Dermis blood vessel endothelial cell (primary cell): ENCODE measurements at regions not wholly inside any gene's neighbourhood (a gene's known extent, or its start where the extent isn't known, plus 50 kb on each side); places are given as distances from the start of the nearest gene placed in this dataset.
"Not testable (repeated sequence)": the region's sequence is repeated elsewhere in the genome, so short reads cannot be mapped to it uniquely, and the experiment has no call there.

Experiments used
- DNase-seq: peaks from one replicate; pipeline ENCODE4 v3.0.0; 2010

DNA sequence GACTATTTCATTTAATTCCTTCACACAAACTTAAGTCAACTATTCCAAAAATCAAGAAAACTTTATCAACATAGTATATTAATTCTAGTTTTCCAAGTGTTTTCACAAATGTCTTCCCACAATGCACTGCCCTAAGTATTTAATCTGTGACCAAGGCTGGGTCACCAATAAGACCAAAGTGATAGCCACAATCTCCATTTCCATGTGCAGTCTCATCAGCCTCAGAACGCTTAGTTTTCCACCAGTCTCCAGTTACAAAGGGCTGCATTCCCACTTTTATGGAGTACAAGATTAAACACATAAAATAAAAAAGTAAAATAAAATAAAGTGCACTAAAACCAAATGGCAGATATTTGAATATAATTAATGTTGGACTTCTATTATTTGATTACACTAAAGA is 371.6 kb upstream of the CCNH start:
- no peak for DNase-seq

DNA sequence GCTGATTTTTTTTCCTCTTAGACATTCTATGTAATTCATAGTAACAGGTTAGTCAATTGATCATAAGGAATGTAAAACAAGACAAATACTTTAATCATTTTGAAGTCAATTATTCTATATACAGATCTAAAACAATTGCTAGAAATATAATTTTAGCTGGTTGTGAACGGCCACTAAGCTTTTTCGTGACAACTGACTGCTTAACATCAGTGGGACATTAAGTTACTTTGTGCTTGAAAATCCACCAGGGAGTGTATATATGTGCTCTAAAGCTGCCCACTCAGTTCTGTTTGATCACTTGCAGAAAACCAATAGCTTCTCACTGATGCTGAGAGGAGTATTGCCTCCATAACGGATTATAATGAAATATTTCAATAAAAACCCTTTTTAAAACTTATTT is 370.2 kb upstream of the CCNH start:
- no peak for DNase-seq

DNA sequence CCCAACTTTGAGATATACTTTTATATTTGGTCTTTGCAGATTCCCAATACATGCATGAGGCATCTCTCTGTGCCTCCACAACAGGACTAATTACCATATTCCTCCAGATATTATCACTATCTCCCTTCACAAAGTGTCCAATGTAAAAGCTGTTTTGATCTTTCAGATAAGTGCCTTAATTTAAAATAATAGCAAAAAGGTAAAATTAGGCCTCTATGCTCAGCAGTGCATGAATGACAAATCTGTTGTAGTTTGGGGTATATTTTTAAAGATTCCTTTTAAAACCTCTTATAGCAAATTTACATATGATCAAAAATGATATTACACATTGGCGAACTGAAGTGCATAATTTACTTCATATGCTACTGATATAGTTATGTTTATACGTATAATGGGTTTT is 369.2 kb upstream of the CCNH start:
- DNase-seq = no peak

DNA sequence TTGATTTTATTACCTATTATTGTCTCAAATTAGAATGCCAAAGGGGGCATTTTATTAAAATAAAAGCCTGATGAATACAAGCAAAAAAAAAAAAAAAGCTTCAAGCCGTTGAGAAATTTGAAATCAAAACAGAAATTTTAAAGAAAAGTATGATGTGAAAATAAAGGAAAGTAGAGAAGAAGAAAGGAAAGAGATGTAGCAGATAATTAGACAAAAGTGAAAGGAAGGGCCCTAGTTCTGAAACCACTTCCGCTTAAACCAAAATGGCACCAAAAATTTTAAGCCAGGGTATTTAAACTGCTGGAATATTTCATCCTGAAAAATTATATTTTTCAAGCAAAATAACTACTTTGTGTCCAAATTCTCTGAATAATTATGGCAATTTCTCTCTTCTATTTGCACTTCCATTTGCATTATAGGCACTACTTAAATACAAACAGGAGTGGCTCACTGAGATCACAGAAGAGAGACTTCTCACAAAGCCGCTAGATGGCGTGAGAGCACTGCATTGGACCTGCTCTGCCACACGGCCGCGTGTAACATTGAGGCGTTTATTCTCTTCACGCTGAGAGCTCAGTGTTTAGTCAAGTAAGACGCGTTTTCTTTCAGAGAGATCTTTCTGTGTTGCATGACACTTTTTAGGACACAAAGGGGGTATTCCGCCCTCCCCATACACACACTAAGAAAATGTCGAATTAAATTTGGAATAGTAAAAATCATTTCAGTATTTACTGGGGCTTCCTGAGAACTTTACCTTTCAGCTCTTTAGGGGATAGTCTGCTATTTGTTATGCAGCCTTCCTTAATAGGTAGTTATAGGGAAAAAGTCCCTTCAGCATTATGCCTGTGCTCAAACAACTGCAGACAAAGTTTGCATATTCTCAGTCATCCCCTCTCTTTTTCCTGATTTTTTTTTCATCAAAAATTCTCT is 368.4 kb upstream of the CCNH start:
- DNase-seq = peak; percentile 90

DNA sequence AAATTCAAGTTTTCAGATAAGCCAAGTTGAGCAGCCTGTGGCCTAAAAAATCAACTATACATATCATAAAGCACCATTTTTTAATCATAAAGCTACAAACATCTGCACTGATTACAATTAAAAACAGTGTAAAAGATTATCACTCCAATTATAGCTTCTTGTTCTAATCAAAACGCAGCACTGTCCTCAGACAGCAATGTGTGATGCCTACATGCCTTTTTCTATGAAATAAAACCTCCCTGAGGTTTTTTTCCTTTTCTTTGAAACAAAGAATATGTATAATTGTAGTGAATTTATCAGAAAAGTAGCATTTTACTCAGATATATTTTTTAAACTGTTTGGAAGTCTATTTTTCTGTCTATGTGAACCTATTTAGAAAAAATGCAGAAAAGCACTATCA is 366.1 kb upstream of the CCNH start:
- no peak for DNase-seq

DNA sequence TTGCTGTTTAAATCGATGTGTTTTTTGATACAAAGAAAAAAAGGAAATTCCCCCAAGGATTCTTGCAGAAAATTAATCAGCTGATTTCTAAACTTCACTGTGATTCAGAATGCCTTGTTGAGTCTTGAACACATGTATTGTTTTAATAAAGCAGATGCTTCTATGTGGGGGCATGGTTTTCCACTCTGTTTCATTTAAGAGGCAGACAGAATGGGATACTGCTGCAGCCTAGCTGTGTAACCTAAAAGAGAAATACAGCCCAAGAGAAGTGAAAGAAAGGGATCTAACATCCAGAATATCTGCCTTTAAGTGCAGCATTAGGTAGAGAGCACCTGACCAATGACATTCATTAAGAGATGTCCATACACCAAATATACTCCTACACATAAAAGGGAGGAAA is 365.1 kb upstream of the CCNH start:
- DNase-seq = no peak

DNA sequence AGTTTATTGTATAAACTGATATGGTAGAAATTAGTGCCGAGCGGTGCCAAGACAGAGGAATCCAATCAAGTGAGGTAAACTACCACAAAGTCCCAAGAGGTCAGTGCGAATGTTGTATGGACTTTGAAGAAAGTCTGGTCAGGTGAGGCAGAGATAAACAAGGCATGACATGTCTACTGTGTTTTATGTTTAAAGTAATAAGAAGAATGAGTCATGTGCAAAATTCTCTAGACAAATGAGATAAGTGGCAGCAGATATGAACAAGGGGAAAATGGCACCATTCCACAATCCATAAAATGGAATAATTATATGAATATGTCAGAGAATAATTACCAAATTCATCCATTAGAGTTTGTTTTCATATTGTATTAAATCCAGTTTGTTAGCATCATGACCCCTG is 364.1 kb upstream of the CCNH start:
- no peak for DNase-seq

DNA sequence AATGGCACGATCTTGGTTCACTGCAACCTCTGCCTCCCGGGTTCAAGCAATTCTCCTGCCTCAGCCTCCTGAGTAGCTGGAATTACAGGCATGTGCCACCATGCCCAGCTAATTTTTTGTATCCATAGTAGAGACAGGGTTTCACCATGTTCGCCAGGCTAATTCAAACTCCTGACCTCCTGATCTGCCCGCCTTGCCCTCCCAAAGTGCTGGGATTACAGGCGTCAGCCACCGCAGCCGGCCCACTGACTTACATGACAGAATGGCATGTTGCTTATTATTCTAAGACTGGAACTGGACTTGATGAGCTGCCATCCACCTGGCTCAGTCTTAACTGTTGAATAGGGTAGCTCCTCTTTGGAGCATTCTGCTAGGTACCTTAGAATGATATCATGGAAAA is 363.6 kb upstream of the CCNH start:
- DNase-seq = not testable (repeated sequence)

DNA sequence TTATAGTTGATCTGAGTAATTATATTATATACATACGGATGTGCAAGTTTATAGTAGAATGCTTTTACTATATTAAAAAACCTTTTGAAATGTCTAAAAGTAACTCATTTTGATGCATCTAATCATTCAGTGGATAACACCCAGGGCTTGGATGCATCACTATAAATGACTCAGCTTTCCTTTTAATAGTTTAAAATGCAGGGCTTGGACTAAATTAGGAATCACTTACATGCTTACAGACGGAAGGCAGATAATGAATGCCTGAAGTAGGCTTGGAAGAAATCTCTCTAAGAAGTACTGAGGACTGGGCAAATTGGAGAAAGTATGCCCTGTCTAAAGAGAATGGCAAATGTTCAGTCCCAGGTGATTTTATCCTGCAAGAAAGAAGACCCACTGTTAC is 362.5 kb upstream of the CCNH start:
- no peak for DNase-seq

DNA sequence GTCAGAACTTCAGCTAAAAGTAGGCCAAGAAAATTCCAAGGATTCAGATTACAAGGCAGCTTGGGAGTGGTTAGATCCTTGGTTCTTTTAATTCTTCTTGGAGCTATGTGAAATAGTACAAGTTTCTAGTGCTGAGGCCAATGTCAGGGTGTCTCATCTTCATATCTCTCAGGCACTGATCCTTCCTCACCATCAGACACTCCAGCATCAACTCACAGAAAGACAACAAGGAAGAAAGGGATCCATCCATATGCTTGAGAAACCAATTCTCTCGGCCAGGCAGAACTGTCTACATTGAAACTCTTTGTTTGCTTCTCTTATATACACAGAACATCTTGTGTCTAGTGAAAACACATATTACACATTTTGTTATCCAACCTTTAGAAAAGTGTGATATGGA is 362.1 kb upstream of the CCNH start:
- DNase-seq = no peak

DNA sequence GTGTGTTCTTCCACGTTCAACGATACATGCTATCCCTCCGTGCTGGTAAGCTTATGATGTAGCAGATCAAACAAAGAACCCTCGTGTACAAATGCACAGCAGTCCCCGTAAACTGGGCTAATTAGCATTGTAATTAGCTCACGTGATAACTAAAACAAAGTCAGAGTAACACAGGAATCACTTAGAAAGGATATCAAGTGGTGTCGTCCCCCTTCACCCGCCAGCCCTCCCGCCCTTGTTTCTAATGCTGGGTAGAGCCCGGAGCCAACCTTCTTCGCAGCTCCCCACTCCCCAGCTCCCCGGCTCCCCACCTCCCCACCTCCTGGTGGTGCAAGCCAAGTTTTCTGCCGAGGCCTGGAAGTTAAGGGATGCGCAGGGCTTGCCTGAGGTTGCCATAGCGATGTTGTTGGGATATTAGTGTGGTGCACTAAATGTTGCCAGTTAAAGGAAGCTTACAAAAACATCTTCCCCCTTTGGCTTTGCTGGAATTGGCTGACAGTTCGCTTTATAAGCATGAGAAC is 357.9 kb upstream of the CCNH start:
- DNase-seq = no peak

DNA sequence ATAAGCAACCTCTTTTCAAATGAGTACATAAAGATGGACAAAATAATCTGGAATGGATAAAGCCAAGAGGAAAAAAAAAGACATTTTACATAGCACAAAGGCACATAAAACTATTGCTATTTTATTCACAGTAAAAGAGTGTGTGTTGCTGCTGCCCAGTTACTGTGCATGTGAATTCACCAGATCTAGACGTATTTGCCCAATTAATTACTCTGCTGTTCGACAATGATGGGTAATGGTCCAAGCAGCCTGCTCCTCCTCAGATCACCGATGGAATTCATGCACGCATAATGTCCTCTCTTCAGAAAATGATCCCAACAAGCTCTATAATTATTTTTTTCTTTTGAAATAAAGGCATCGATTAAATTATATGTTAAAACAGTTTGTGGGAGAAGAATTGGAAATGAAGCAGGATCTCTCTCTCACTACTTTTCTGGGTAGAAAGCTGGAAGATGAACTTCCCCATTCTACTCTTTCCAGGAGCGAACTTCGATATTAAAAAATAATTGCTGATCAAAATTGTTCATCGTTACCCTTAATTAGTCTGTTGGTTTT is 357.4 kb upstream of the CCNH start:
- no peak for DNase-seq

DNA sequence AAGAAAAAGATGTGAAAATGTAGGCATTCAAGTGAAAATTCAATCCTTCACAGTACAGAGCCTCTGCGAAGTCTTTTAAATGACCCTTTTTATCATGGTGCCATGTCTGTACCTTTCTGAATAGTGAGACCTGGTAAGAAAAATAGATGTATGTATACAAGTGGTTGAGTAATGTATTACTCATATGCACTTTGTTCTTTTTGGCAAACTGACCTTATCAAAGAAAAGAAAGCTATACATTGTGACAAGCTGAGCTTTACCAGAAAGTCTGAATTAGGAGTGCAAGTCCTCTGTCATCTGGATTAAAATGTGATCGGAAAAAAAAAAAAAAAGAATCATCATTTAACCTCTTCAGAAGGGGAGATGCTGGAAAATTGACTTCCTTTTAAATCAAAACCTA is 356.4 kb upstream of the CCNH start:
- no peak for DNase-seq

DNA sequence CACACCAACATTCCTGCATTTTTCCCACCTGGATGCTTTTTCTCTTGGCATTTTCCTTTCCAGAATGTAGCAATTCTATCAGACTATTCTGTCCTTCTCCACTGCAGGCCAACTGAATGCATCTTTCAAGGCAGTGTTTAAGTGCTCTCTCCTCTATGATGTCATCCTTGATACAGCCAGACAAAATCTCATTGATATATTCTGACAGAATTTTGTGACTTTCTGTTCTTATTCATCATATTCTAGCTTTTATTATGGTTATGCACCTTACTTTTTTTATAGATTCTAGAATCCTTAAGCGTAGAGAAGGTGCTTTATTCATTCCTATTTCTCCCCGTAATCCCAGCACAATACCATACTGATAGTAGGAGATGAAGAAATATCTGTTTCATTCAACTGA is 355.5 kb upstream of the CCNH start:
- no peak for DNase-seq

DNA sequence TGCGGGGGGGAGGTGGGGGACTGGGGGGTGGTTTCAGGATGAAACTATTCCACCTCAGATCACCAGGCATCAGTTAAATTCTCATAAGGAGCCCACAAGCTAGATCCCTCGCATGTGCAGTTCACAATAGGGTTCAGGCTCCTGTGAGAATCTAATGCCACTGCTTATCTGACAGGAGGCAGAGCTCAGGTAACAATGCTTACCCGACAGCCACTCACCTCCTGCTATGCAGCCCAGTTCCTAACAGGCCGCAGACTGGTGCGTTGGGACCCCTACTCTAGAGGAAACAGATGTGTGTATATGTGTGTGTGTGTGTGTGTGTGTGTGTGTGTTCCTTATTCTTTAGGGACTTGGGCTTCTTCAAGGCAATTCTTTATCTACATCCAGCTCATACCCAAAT is 352.3 kb upstream of the CCNH start:
- DNase-seq = no peak

DNA sequence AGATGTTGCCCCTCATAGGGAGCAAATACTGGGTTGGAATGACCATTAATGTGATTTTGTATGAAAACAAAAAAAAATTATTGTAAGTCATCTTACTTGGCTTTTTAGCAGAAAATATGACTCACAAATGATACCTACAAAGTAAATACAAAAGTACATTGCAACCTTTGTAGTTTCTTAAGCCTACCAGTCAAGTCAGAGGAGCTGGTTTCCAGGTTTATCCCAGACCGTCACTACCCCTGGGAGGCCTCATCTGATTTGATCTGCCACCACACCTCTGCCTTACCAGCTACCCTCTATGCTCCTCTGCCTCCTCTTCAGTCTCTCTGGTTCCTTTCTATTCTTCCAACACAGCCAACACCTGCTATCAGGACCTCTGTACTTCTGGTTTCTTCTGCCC is 349.9 kb upstream of the CCNH start:
- DNase-seq = no peak

DNA sequence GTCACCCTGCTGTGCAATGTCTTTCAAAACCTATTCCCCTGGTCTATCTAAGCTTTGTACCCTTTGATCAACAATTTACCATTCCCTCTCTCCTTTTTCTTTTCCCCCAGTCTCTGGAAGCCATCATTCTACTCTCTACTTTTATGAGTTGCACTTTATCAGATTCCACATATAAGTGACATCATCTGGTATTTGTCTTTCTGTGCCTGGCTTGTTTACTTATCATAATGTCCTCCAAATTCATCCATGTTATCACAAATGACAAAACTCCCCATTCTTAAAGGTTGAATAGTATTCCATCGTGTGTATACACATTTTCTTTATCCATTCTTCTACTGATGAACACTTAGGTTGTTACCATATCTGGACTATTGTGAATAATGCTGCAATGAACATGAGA is 344.2 kb upstream of the CCNH start:
- DNase-seq = no peak

DNA sequence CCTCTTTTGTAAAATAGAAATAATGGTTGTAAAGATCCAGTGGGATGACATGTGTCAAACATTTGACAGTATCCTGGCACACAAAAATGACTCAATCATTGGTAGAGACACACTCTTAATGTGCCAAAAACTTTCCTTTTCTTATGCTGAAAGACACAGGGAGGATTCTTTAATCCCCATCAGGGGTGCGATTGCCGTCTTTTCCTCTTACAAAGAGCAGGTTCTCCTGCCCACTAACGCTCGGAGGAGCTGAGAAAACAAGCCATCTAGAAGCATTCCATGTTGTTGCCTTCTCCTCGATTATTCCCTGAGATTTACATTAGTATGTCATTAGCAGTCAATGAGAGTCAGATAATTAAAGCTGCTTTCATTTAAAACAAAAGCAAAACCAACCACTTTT is 342.6 kb upstream of the CCNH start:
- no peak for DNase-seq

DNA sequence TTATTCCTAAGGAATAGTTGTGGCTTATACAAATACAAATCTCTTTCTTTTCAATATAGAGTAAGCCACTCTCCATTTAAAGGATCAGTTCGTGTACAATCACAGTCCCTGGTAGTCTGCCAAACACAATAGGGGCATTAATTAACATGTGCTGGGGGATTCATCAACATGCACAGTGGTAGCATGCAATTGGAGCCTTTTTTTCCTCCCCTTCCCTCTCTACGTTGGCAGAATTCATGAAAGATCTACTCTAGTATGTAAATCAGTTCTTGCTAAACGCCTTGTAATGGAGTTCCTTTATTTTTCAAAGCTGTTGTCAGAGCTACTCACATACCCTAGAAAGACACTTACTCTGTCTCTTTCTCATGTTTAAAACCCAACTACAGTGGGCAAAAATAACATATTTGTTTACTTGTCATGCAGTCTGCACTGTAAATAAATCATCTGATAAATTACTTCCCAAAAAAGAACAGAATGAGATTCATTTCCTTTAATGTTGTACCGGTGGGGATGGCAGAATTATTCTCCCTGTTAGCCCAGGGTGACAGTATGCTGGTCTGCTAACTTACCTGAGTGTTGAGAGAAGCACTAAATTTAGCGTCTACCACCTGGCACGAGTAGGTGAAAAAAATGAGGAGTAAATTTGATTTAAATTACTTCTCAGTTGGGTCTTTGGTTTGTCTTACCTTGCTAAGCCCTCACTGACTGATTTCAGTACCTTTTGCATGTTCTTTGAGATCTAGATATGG is 341.5 kb upstream of the CCNH start:
- DNase-seq = no peak

DNA sequence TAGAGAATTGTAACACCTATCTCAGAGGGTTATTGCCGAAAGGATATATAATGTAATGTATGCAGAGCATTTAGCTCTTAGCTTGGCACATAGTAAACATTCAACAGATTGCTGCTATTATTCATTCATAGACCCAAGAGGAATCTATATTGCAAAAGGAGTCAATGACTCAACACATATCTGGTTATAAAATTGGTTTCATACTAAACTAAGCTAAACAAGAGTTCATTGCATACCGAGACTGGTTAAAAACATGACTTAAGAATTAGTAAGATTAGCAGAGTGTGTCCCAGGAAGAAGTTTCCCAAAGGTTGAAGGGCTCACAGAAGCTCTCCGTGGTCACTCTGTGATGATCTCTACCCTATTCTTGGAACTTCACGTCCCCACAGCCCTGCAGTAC is 339.6 kb upstream of the CCNH start:
- no peak for DNase-seq

DNA sequence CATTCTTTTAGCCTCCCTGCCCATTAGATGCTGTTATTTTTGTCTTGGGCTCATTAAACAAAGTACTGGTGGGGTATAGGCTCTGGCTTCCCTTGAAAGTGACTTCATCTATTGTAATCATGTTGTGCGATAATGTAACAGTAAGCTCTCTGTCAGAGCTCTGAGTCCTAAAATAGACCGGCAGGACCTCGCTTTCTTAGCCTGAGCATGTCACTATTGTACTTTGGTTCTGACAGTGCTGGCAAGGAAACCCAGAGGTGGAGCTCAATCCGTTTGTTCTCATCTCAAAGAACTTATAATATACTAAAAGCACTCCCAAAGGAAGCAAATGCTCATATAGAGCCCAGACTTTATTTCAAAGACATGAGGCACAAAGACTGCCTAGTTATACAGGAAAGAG is 339.1 kb upstream of the CCNH start:
- no peak for DNase-seq

DNA sequence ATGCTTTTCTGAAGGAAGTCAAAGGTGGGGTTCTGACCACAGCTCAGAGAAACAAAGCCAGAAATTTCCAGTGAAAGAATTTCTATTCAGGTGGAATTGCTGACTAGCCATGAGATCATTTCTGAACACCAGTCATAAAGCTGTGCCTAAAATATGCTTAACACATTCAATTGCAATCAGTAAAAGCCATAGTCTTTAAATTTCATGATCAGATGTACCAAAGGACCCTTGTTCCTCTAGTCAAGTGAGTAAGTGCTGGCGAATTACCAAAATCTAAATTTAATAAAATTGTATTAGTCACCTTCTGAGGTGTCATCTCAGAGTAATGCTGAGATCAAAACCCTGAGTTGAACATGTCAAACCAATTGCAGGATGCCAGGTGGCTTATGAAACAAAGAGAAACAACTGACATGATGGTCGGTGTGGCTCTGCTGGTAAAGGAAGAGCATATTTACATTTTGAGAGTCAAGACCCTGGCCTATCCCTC is 334.2 kb upstream of the CCNH start:
- no peak for DNase-seq

DNA sequence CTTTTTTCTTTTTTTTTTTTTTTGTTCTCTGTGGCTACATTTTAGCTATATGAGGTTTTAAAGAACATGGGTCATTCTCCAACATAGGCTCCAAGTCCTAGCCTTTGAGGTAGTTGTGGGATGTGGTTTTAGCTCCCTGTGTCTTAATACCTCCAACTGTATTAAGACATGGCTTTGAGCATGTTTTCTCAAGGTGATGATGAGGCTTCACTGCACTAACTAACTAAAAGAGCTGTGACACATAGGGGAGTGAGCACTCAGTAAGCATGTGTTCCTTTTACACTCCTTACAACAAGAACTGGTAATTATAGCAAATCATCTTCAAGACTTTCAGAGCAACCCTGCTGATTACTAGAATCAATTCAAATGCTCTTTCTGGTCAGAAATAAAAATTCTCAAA is 333.6 kb upstream of the CCNH start:
- no peak for DNase-seq

DNA sequence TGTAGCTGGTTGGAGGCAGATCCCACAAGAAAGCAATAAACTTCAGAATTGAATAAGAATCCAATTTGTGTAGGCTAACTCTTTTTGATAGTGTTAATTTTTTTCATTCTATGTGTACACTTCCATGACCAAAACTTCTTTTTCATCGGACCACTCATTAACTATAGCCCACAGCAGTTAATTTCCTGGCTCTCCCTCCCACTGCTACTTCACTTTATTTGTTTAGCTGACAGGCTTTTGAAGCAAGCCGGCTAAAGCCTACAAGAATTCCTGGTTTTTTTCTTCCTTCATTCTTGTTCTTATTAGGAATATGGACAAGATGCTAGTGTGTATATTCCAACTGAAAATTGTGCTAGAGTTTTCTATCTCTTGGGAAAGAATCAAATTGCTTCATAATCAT is 329.2 kb upstream of the CCNH start:
- no peak for DNase-seq
